ENCODE measurements at regions not wholly inside any gene's neighbourhood (a gene's known extent, or its start where the extent isn't known, plus 50 kb on each side); places are given as distances from the start of the nearest gene placed in this dataset.

DNA sequence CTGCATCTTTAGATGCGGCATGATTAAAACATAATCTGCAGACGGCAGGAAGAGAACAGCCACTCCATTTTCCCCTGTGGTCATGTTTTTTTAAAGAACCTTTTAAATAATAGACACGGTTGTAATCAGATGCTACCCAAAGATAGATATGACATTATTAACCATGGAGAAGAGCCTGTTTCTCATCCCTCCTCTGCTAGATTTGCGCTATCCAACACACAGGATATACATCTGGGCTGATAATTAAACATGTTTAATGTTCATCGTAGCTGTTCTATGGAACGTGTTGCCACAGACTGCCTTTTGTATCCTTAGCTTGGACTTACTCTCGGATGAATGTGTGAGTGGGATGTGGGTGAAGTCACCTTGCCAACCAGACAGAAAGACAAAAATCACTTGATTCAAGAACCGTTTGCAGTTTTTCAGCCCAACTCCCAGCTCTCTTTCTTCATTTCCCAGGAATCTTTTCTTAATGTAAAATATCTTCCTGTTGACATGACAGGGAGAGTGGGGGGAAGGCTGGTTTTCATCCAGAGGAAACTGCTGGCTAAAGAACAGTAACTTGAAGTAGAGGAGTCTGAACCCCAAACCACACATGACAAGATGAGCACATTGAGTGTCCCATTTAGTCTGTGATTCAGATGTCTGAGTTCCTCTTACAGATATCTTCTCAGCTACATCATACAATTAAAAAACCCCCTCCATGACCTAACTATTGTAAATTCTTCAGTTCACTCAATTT lies 118.6 kb upstream of the PRICKLE2 start (continued):
- TF ChIP-seq, protein P1, sequence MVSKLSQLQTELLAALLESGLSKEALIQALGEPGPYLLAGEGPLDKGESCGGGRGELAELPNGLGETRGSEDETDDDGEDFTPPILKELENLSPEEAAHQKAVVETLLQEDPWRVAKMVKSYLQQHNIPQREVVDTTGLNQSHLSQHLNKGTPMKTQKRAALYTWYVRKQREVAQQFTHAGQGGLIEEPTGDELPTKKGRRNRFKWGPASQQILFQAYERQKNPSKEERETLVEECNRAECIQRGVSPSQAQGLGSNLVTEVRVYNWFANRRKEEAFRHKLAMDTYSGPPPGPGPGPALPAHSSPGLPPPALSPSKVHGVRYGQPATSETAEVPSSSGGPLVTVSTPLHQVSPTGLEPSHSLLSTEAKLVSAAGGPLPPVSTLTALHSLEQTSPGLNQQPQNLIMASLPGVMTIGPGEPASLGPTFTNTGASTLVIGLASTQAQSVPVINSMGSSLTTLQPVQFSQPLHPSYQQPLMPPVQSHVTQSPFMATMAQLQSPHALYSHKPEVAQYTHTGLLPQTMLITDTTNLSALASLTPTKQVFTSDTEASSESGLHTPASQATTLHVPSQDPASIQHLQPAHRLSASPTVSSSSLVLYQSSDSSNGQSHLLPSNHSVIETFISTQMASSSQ (IDR thresholded peaks at IDR 0.05; ENCODE audit: low read depth): no peak
- TF ChIP-seq, protein P1 (CRISPR knock-in tag; IDR thresholded peaks at IDR 0.05; ENCODE audit: borderline replicate concordance): no peak
- TF ChIP-seq, protein P2, sequence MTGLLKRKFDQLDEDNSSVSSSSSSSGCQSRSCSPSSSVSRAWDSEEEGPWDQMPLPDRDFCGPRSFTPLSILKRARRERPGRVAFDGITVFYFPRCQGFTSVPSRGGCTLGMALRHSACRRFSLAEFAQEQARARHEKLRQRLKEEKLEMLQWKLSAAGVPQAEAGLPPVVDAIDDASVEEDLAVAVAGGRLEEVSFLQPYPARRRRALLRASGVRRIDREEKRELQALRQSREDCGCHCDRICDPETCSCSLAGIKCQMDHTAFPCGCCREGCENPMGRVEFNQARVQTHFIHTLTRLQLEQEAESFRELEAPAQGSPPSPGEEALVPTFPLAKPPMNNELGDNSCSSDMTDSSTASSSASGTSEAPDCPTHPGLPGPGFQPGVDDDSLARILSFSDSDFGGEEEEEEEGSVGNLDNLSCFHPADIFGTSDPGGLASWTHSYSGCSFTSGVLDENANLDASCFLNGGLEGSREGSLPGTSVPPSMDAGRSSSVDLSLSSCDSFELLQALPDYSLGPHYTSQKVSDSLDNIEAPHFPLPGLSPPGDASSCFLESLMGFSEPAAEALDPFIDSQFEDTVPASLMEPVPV (CRISPR knock-in tag; IDR thresholded peaks at IDR 0.05): no peak
- TF ChIP-seq CBX5 (CRISPR knock-in tag; IDR thresholded peaks at IDR 0.05; ENCODE audit: borderline replicate concordance) (no peak), ZMAT3 (CRISPR knock-in tag; conservative IDR thresholded peaks at IDR 0.05) (no peak), CBFB (CRISPR knock-in tag; IDR thresholded peaks at IDR 0.05) (no peak), PHF20 (CRISPR knock-in tag; IDR thresholded peaks at IDR 0.05) (no peak), ZNF251 (CRISPR knock-in tag; IDR thresholded peaks at IDR 0.05) (no peak)
- TF ChIP-seq, protein P3, sequence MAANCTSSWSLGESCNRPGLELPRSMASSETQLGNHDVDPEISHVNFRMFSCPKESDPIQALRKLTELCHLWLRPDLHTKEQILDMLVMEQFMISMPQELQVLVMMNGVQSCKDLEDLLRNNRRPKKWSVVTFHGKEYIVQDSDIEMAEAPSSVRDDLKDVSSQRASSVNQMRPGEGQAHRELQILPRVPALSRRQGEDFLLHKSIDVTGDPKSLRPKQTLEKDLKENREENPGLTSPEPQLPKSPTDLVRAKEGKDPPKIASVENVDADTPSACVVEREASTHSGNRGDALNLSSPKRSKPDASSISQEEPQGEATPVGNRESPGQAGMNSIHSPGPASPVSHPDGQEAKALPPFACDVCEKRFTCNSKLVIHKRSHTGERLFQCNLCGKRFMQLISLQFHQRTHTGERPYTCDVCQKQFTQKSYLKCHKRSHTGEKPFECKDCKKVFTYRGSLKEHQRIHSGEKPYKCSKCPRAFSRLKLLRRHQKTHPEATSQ (CRISPR knock-in tag; IDR thresholded peaks at IDR 0.05; ENCODE audit: borderline replicate concordance): no peak

Measured in HepG2 (cell line).